Stimulated activated memory B cell treated with anti-CD40 and anti-IgM and Interleukin-4, amounts not matched to agents 10 μg/mL and 1 μg/mL and 100 μg/mL, for 72 hours (primary cell): ENCODE measurements at regions not wholly inside any gene's neighbourhood (a gene's known extent, or its start where the extent isn't known, plus 50 kb on each side); places are given as distances from the start of the nearest gene placed in this dataset.
"Not testable (repeated sequence)": the region's sequence is repeated elsewhere in the genome, so short reads cannot be mapped to it uniquely, and the experiment has no call there.

Source experiments
- ATAC-seq: fragments of 150-1000 bp; cut with Tn5 transposase; 2 replicates; pipeline ENCODE4 v1.10.0; 2021
- H3K27ac Mint-ChIP-seq: one replicate; pipeline ENCODE4 v1.8.0; 2022; ENCODE audit warnings: mild to moderate bottlenecking, mixed read lengths
- H3K27me3 Mint-ChIP-seq: one replicate; pipeline ENCODE4 v1.8.0; 2022; ENCODE audit warnings: mixed read lengths
- H3K36me3 Mint-ChIP-seq: one replicate; pipeline ENCODE4 v1.8.0; 2022; ENCODE audit warnings: mixed read lengths
- H3K4me1 Mint-ChIP-seq: one replicate; pipeline ENCODE4 v1.8.0; 2022; ENCODE audit warnings: mixed read lengths
- H3K4me3 Mint-ChIP-seq: one replicate; pipeline ENCODE4 v1.8.0; 2022; ENCODE audit warnings: mild to moderate bottlenecking, moderate library complexity, mixed read lengths
- H3K9me3 Mint-ChIP-seq: one replicate; pipeline ENCODE4 v1.8.0; 2022; ENCODE audit warnings: mixed read lengths

GRCh38 chr10:121133901-121134300 lies 282.7 kb downstream of the WDR11 start:
- no peaks in the 10 kb centered on the region for H3K4me1 Mint-ChIP-seq
- H3K27ac Mint-ChIP-seq = no peak overlapping the region

DNA sequence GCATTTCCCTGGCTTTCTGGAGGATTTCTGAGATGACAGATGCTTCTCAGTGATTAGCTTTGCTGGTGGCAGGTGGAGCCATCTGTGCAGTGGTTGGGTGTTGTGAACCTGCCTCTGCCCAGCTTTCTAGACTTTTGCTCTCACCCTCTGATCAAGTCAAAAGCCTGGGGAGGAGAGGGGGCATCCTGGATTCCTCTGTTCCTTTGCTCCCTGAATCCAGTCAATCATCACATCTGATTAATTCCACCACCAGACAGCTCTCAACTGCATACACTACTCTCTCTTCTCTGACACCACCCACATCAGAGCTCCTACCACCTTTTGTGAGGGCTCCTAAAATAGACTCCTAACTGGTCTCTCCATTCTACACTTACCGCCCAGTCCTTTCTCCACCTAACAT lies 283.5 kb downstream of the WDR11 start:
- Mint-ChIP-seq H3K4me1 (no peaks in the 10 kb centered on the region), H3K4me3 (no peak overlapping the region), H3K27ac (no peak overlapping the region), H3K27me3 (no peaks in the 10 kb centered on the region), H3K9me3 (peaks cover 2% of the 10 kb centered on the region), H3K36me3 (no peaks in the 10 kb centered on the region)
- ATAC-seq = no peak

More at GRCh38 chr10:121133901-121134300, 282.7 kb downstream of the WDR11 start:
- no peak for ATAC-seq
- Mint-ChIP-seq H3K4me3 (no peak overlapping the region), H3K36me3 (no peaks in the 10 kb centered on the region), H3K9me3 (peaks cover 2% of the 10 kb centered on the region), H3K27me3 (no peaks in the 10 kb centered on the region)

- Mint-ChIP-seq H3K27ac (no peak overlapping the region), H3K4me1 (no peaks in the 10 kb centered on the region), H3K9me3 (peaks cover 2% of the 10 kb centered on the region), H3K4me3 (no peak overlapping the region), H3K27me3 (no peaks in the 10 kb centered on the region), H3K36me3 (no peaks in the 10 kb centered on the region)
- ATAC-seq = no peak
These were observed 284.4 kb downstream of the WDR11 start for GRCh38 chr10:121135512-121135911.

DNA sequence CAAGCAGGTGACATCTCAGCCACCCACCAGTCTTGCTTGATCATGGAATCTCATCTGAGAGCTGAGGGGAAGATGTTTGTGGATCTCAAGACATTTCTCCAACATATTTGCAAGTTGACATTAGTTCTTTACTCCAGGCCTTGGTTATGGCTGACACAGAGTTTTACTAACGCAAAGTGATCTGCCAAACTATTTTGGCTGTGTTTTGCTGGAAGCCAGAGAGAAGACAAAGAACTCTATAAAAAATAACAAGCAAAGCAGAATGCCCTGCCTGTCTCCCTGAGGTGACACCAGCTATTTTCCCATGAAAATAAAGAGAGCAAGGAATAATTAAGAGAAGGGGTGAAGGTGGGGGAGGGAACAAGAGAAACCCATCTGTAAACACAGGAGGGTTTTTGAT lies 286.4 kb downstream of the WDR11 start:
- Mint-ChIP-seq H3K4me3 (no peak overlapping the region), H3K27me3 (no peaks in the 10 kb centered on the region), H3K4me1 (no peaks in the 10 kb centered on the region), H3K36me3 (no peaks in the 10 kb centered on the region), H3K9me3 (peaks cover 7% of the 10 kb centered on the region), H3K27ac (no peak overlapping the region)
- ATAC-seq = no peak

GRCh38 chr10:121138112-121138860 lies 287.1 kb downstream of the WDR11 start:
- Mint-ChIP-seq H3K36me3 (no peaks in the 10 kb centered on the region), H3K9me3 (peaks cover 12% of the 10 kb centered on the region), H3K4me1 (no peaks in the 10 kb centered on the region), H3K4me3 (no peak overlapping the region), H3K27ac (no peak overlapping the region), H3K27me3 (no peaks in the 10 kb centered on the region)
- ATAC-seq = no peak

GRCh38 chr10:121138918-121139317 lies 287.8 kb downstream of the WDR11 start:
- Mint-ChIP-seq H3K27me3 (no peaks in the 10 kb centered on the region), H3K36me3 (no peaks in the 10 kb centered on the region), H3K4me1 (no peaks in the 10 kb centered on the region), H3K9me3 (peaks cover 12% of the 10 kb centered on the region), H3K4me3 (no peak overlapping the region), H3K27ac (no peak overlapping the region)
- ATAC-seq = no peak

GRCh38 chr10:121145802-121146395 lies 294.7 kb downstream of the WDR11 start:
- not testable (repeated sequence) for H3K27me3 Mint-ChIP-seq, ATAC-seq, H3K36me3 Mint-ChIP-seq, H3K4me3 Mint-ChIP-seq, H3K4me1 Mint-ChIP-seq, H3K27ac Mint-ChIP-seq
- peaks cover 30% of the 10 kb centered on the region for H3K9me3 Mint-ChIP-seq

- Mint-ChIP-seq H3K27ac (no peak overlapping the region), H3K9me3 (peaks cover 21% of the 10 kb centered on the region), H3K36me3 (no peaks in the 10 kb centered on the region), H3K4me1 (no peaks in the 10 kb centered on the region), H3K4me3 (no peak overlapping the region), H3K27me3 (peaks cover 10% of the 10 kb centered on the region)
- ATAC-seq = no peak
These were observed 297.8 kb downstream of the WDR11 start for GRCh38 chr10:121148921-121149320.

DNA sequence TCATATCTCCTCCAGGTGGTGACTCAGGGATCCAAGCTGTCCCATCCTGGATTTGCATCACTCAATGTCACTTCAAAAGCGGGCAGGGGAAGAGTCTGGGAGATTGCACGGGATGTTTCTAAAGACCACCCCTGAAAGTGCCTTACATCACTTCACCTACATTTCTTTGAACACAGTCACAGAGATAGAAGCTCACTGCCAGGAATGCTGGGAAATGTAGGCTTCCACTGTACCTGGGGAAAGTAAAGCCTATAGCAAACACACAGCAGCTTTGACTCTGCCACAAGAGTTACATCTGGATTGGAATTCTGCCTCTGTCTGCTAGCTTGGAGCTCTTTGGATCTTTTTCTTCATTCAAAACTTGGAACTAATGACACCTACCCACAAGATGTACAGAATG lies 300.9 kb downstream of the WDR11 start:
- Mint-ChIP-seq H3K4me1 (no peaks in the 10 kb centered on the region), H3K36me3 (no peaks in the 10 kb centered on the region), H3K27ac (no peak overlapping the region), H3K4me3 (no peak overlapping the region), H3K9me3 (peaks cover 2% of the 10 kb centered on the region), H3K27me3 (peaks cover 10% of the 10 kb centered on the region)
- ATAC-seq = no peak

- Mint-ChIP-seq H3K27me3 (peaks cover 10% of the 10 kb centered on the region), H3K4me3 (no peak overlapping the region), H3K9me3 (peaks cover 3% of the 10 kb centered on the region), H3K27ac (no peak overlapping the region), H3K4me1 (no peaks in the 10 kb centered on the region), H3K36me3 (no peaks in the 10 kb centered on the region)
- no peak for ATAC-seq
These were observed 301.8 kb downstream of the WDR11 start for GRCh38 chr10:121152935-121153334.

- Mint-ChIP-seq H3K27ac (no peak overlapping the region), H3K36me3 (no peaks in the 10 kb centered on the region), H3K9me3 (peaks cover 3% of the 10 kb centered on the region), H3K27me3 (peaks cover 10% of the 10 kb centered on the region), H3K4me1 (no peaks in the 10 kb centered on the region), H3K4me3 (no peak overlapping the region)
- ATAC-seq = no peak
These were observed 303.1 kb downstream of the WDR11 start for GRCh38 chr10:121154310-121154709.

- H3K4me1 Mint-ChIP-seq = no peaks in the 10 kb centered on the region
- no peak overlapping the region for H3K27ac Mint-ChIP-seq
- H3K36me3 Mint-ChIP-seq = no peaks in the 10 kb centered on the region
- no peak for ATAC-seq
- H3K27me3 Mint-ChIP-seq = peaks cover 10% of the 10 kb centered on the region
- peaks cover 3% of the 10 kb centered on the region for H3K9me3 Mint-ChIP-seq
- no peak overlapping the region for H3K4me3 Mint-ChIP-seq
These were observed 303.7 kb downstream of the WDR11 start for GRCh38 chr10:121154846-121155245.

DNA sequence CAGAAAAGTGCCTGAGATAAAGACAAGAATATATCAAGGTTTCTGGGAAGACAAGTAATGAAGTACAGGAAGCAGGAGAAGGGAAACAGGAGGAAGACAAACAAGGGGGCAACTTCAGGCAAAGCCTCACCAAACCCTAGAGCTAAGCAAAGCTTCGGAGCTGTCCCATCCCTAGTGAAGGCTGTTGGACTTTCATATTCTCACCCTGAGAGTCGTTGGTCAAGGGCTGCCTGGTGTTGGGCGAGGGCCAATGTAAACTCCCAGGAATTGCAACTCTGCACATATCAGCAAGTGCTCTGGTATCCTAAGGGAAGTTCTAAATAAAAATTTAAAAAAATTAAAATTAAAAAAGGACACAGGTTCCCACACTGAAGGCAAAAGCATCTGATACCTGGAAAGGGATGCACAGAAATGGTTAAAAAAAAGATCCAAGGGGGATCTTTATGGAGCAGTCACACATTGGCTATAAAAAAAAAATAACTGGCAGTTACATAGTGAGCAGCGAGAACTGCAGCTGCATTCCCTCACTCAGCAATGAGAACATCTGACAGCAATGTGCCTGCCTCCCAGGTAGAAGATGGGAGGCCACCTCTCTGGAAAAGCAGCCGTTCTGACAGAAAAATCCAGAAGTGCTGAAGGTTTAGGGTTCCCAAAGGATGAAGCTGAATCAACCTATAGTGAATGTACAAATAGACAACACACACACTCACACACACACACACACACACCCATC lies 304.7 kb downstream of the WDR11 start:
- H3K9me3 Mint-ChIP-seq = peaks cover 3% of the 10 kb centered on the region
- H3K4me3 Mint-ChIP-seq = no peak overlapping the region
- peaks cover 10% of the 10 kb centered on the region for H3K27me3 Mint-ChIP-seq
- ATAC-seq = no peak
- no peaks in the 10 kb centered on the region for H3K36me3 Mint-ChIP-seq
- H3K4me1 Mint-ChIP-seq = no peaks in the 10 kb centered on the region
- H3K27ac Mint-ChIP-seq = no peak overlapping the region

- Mint-ChIP-seq H3K9me3 (peaks cover 3% of the 10 kb centered on the region), H3K27ac (no peak overlapping the region), H3K36me3 (no peaks in the 10 kb centered on the region), H3K27me3 (peaks cover 6% of the 10 kb centered on the region), H3K4me3 (no peak overlapping the region), H3K4me1 (no peaks in the 10 kb centered on the region)
- no peak for ATAC-seq
These were observed 306.8 kb downstream of the WDR11 start for GRCh38 chr10:121157998-121158397.

GRCh38 chr10:121158988-121159579 lies 307.9 kb downstream of the WDR11 start:
- no peaks in the 10 kb centered on the region for H3K4me1 Mint-ChIP-seq
- no peak overlapping the region for H3K27ac Mint-ChIP-seq
- H3K9me3 Mint-ChIP-seq = peaks cover 3% of the 10 kb centered on the region
- no peak overlapping the region for H3K4me3 Mint-ChIP-seq
- no peaks in the 10 kb centered on the region for H3K27me3 Mint-ChIP-seq
- H3K36me3 Mint-ChIP-seq = no peaks in the 10 kb centered on the region
- no peak for ATAC-seq
